T-cell (primary cell): ENCODE measurements at regions not wholly inside any gene's neighbourhood (a gene's known extent, or its start where the extent isn't known, plus 50 kb on each side); places are given as distances from the start of the nearest gene placed in this dataset.

Source experiments
- ATAC-seq, 4 experiments: fragments of 200-7000 bp in 3 of 4; fragments of 150-1000 bp in 1 of 4; cut with Tn5 transposase; replicated peaks in 1 of 4; 1 replicate in 3 of 4; 2 replicates in 1 of 4; pipeline ENCODE4 v1.10.0; 2021; ENCODE audit warnings: moderate library complexity in 3 of 4, mild to moderate bottlenecking in 2 of 4, moderate number of reproducible peaks in 1 of 4
- CTCF ChIA-PET, 2 donors: fragments of 300-600 bp; sonication (Branson Sonifier 250); formaldehyde crosslinking; loops; one replicate each; lab custom pipeline; 2022; ENCODE audit warnings: antibody characterized with exemption in 2 of 2; lab: Charles Lee
- POLR2A ChIA-PET, 2 donors: fragments of 300-600 bp; sonication (Branson Sonifier 250); formaldehyde crosslinking; loops; one replicate each; lab custom pipeline; 2022; ENCODE audit warnings: antibody characterized with exemption in 2 of 2; lab: Charles Lee
- DNase-seq, 35 experiments: peaks; one replicate each; pipeline versions ENCODE4 v3.0.0 to v3.0.0-alpha.2; 2013 to 2023
- H3K27ac ChIP-seq: one replicate; pipeline ENCODE4 v1.5.1; 2013; ENCODE audit warnings: low read length
- H3K27me3 ChIP-seq, 2 experiments: replicated peaks in 1 of 2; 1 replicate in 1 of 2; 2 replicates in 1 of 2; pipeline versions ENCODE4 v1.6.1 to v1.7.0; 2013; ENCODE audit warnings: low read length in 1 of 2, mixed read lengths in 1 of 2; ENCODE audit not compliant: control insufficient read depth in 2 of 2, insufficient read depth in 2 of 2; ENCODE audit errors: extremely low read depth in 1 of 2
- H3K36me3 ChIP-seq, 2 donors: 1 replicate in 1 of 2; 2 replicates in 1 of 2; pipeline versions ENCODE4 v1.6.1 to v1.7.0; 2013; ENCODE audit warnings: low read length in 1 of 2; ENCODE audit not compliant: control insufficient read depth in 2 of 2, insufficient read depth in 1 of 2; ENCODE audit errors: extremely low read depth in 1 of 2
- H3K4me1 ChIP-seq, 2 experiments: 1 replicate in 1 of 2; 2 replicates in 1 of 2; pipeline versions ENCODE4 v1.6.1 to v1.7.0; 2013; ENCODE audit warnings: low read length in 2 of 2, mixed read lengths in 1 of 2; ENCODE audit not compliant: insufficient read depth in 2 of 2, control insufficient read depth in 1 of 2; ENCODE audit errors: extremely low read depth in 1 of 2
- H3K4me3 ChIP-seq, 2 donors: 1 replicate in 1 of 2; 2 replicates in 1 of 2; pipeline versions ENCODE4 v1.5.1 to v1.7.0; 2013; ENCODE audit warnings: mild to moderate bottlenecking in 2 of 2, low read length in 1 of 2, moderate library complexity in 1 of 2; ENCODE audit not compliant: control insufficient read depth in 1 of 2; ENCODE audit errors: extremely low read depth in 1 of 2
- H3K9me3 ChIP-seq: 2 replicates; pipeline ENCODE4 v1.7.0; 2013
- H3K27ac Mint-ChIP-seq, 2 donors: one replicate each; pipeline ENCODE4 v1.8.0; 2020 to 2021; ENCODE audit warnings: mild to moderate bottlenecking in 2 of 2, mixed read lengths in 2 of 2
- H3K27me3 Mint-ChIP-seq, 2 donors: one replicate each; pipeline ENCODE4 v1.8.0; 2021 to 2022; ENCODE audit warnings: mixed read lengths in 2 of 2
- H3K36me3 Mint-ChIP-seq: one replicate; pipeline ENCODE4 v1.8.0; 2021; ENCODE audit warnings: mixed read lengths
- H3K4me1 Mint-ChIP-seq, 3 donors: one replicate each; pipeline ENCODE4 v1.8.0; 2020 to 2022; ENCODE audit warnings: mixed read lengths in 3 of 3, mild to moderate bottlenecking in 1 of 3
- H3K4me3 Mint-ChIP-seq, 3 donors: one replicate each; pipeline ENCODE4 v1.8.0; 2020 to 2022; ENCODE audit warnings: mild to moderate bottlenecking in 3 of 3, mixed read lengths in 3 of 3, moderate library complexity in 3 of 3
- H3K9me3 Mint-ChIP-seq, 3 donors: one replicate each; pipeline ENCODE4 v1.8.0; 2020 to 2022; ENCODE audit warnings: mixed read lengths in 3 of 3
- WGBS: methylation state at CpG from one replicate; pipeline ENCODE4 v1.1.5; 2013; ENCODE audit warnings: missing lambda C conversion rate; ENCODE audit not compliant: insufficient coverage; 5-methylcytosine and 5-hydroxymethylcytosine counted together

- Histone ChIP-seq H3K9me3 (no peaks in the 10 kb centered on the region), H3K36me3 (no peaks in the 10 kb centered on the region), H3K4me3 (no peak overlapping the region), H3K4me1 (no peaks in the 10 kb centered on the region), H3K27ac (no peak overlapping the region), H3K27me3 (no peaks in the 10 kb centered on the region)
- Mint-ChIP-seq H3K36me3 (no peaks in the 10 kb centered on the region), H3K27ac (no peak overlapping the region), H3K4me1 (no peaks in the 10 kb centered on the region), H3K27me3 (no peaks in the 10 kb centered on the region), H3K9me3 (peaks cover 4 to 14% (median 10%) of the 10 kb centered on the region in 3 donors), H3K4me3 (no peak overlapping the region)
- no peak for DNase-seq
- no peak for ATAC-seq
- ChIA-PET CTCF (no interaction called here), POLR2A (no interaction called here)
- 80% methylated on average over 1 of the region's 1 CpG for WGBS
Measured at GRCh38 chr9:17928228-17928627, 349.4 kb downstream of the SH3GL2 start.

GRCh38 chr9:17928768-17929167, 349.9 kb downstream of the SH3GL2 start:
- POLR2A ChIA-PET: no interaction called here
- H3K9me3 ChIP-seq: no peaks in the 10 kb centered on the region
- Mint-ChIP-seq H3K36me3 (no peaks in the 10 kb centered on the region), H3K9me3 (peaks cover 4 to 14% (median 10%) of the 10 kb centered on the region in 3 donors), H3K27me3 (no peaks in the 10 kb centered on the region), H3K27ac (no peak overlapping the region), H3K4me3 (no peak overlapping the region), H3K4me1 (no peaks in the 10 kb centered on the region)
- no peaks in the 10 kb centered on the region for H3K4me1 ChIP-seq
- CTCF ChIA-PET: no interaction called here
- no peak overlapping the region for H3K27ac ChIP-seq
- H3K36me3 ChIP-seq: no peaks in the 10 kb centered on the region
- ATAC-seq: no peak
- no peaks in the 10 kb centered on the region for H3K27me3 ChIP-seq
- no CpG with 5 or more reads among the region's 2 CpGs for WGBS
- H3K4me3 ChIP-seq: no peak overlapping the region
- no peak for DNase-seq

- Mint-ChIP-seq H3K27me3 (no peaks in the 10 kb centered on the region), H3K4me1 (no peaks in the 10 kb centered on the region), H3K9me3 (peaks cover 4 to 14% (median 10%) of the 10 kb centered on the region in 3 donors), H3K27ac (no peak overlapping the region), H3K4me3 (no peak overlapping the region), H3K36me3 (no peaks in the 10 kb centered on the region)
- Histone ChIP-seq H3K27me3 (no peaks in the 10 kb centered on the region), H3K36me3 (no peaks in the 10 kb centered on the region), H3K4me1 (no peaks in the 10 kb centered on the region), H3K4me3 (no peak overlapping the region), H3K27ac (no peak overlapping the region), H3K9me3 (no peaks in the 10 kb centered on the region)
- no peak for DNase-seq
- CTCF ChIA-PET: no interaction called here
- POLR2A ChIA-PET: no interaction called here
- no CpG with 5 or more reads among the region's 2 CpGs for WGBS
- ATAC-seq: no peak
Measured at GRCh38 chr9:17929506-17929905, 350.6 kb downstream of the SH3GL2 start.

- DNase-seq (no peak), ATAC-seq (no peak)
- Histone ChIP-seq H3K4me1 (no peaks in the 10 kb centered on the region), H3K4me3 (no peak overlapping the region), H3K27me3 (no peaks in the 10 kb centered on the region), H3K27ac (no peak overlapping the region), H3K36me3 (no peaks in the 10 kb centered on the region), H3K9me3 (no peaks in the 10 kb centered on the region)
- no peak overlapping the region for H3K4me3 Mint-ChIP-seq
- H3K27ac Mint-ChIP-seq: no peak overlapping the region
- H3K4me1 Mint-ChIP-seq: no peaks in the 10 kb centered on the region
- 57% methylated on average over 1 of the region's 5 CpGs for WGBS
- H3K9me3 Mint-ChIP-seq: peaks cover 4 to 14% (median 10%) of the 10 kb centered on the region in 3 donors
- H3K36me3 Mint-ChIP-seq: no peaks in the 10 kb centered on the region
- CTCF ChIA-PET: no interaction called here
- POLR2A ChIA-PET: no interaction called here
- H3K27me3 Mint-ChIP-seq: no peaks in the 10 kb centered on the region
Measured at GRCh38 chr9:17930071-17930470, 351.2 kb downstream of the SH3GL2 start.

GRCh38 chr9:17936365-17936764, 357.5 kb downstream of the SH3GL2 start:
- no peaks in the 10 kb centered on the region for H3K36me3 Mint-ChIP-seq
- Histone ChIP-seq H3K27ac (no peak overlapping the region), H3K36me3 (no peaks in the 10 kb centered on the region), H3K27me3 (no peaks in the 10 kb centered on the region), H3K9me3 (no peaks in the 10 kb centered on the region), H3K4me3 (no peak overlapping the region), H3K4me1 (no peaks in the 10 kb centered on the region)
- no peak overlapping the region for H3K4me3 Mint-ChIP-seq
- POLR2A ChIA-PET: no interaction called here
- no peak overlapping the region for H3K27ac Mint-ChIP-seq
- CTCF ChIA-PET: no interaction called here
- no CpG with 5 or more reads among the region's 7 CpGs for WGBS
- no peaks in the 10 kb centered on the region for H3K27me3 Mint-ChIP-seq
- DNase-seq (no peak), ATAC-seq (no peak)
- H3K4me1 Mint-ChIP-seq: no peaks in the 10 kb centered on the region
- peaks cover 5 to 14% (median 9%) of the 10 kb centered on the region in 3 donors for H3K9me3 Mint-ChIP-seq

GRCh38 chr9:17938035-17938655, 359.3 kb downstream of the SH3GL2 start:
- H3K9me3 ChIP-seq: no peaks in the 10 kb centered on the region
- H3K27me3 ChIP-seq: no peaks in the 10 kb centered on the region
- Mint-ChIP-seq H3K27me3 (no peaks in the 10 kb centered on the region), H3K36me3 (no peaks in the 10 kb centered on the region), H3K27ac (no peak overlapping the region), H3K9me3 (peaks cover 8 to 16% (median 12%) of the 10 kb centered on the region in 3 donors), H3K4me3 (no peak overlapping the region), H3K4me1 (no peaks in the 10 kb centered on the region)
- no peak overlapping the region for H3K4me3 ChIP-seq
- 73% methylated on average over 7 of the region's 8 CpGs for WGBS
- no peak for DNase-seq
- no peaks in the 10 kb centered on the region for H3K4me1 ChIP-seq
- ATAC-seq: no peak
- ChIA-PET CTCF (interaction anchor here in 1 of 2 donors (0.7 kb wide), 1 partner anchor 1697 kb away, joined by 3 read pairs; no protein-coding TSS in a partner anchor), POLR2A (no interaction called here)
- H3K36me3 ChIP-seq: no peaks in the 10 kb centered on the region
- H3K27ac ChIP-seq: no peak overlapping the region

GRCh38 chr9:17942498-17942897, 363.6 kb downstream of the SH3GL2 start:
- no peaks in the 10 kb centered on the region for H3K27me3 Mint-ChIP-seq
- no peak overlapping the region for H3K4me3 ChIP-seq
- H3K4me1 Mint-ChIP-seq: no peaks in the 10 kb centered on the region
- ChIA-PET POLR2A (no interaction called here), CTCF (no interaction called here)
- H3K4me3 Mint-ChIP-seq: no peak overlapping the region
- H3K27me3 ChIP-seq: no peaks in the 10 kb centered on the region
- H3K4me1 ChIP-seq: no peaks in the 10 kb centered on the region
- no peaks in the 10 kb centered on the region for H3K9me3 ChIP-seq
- ATAC-seq (no peak), DNase-seq (no peak)
- no peak overlapping the region for H3K27ac ChIP-seq
- no peak overlapping the region for H3K27ac Mint-ChIP-seq
- no peaks in the 10 kb centered on the region for H3K36me3 ChIP-seq
- peaks cover 17 to 26% (median 18%) of the 10 kb centered on the region in 3 donors for H3K9me3 Mint-ChIP-seq
- no CpG with 5 or more reads among the region's 1 CpG for WGBS
- H3K36me3 Mint-ChIP-seq: no peaks in the 10 kb centered on the region
